Prostate gland (tissue), 2 donors: ENCODE measurements at regions not wholly inside any gene's neighbourhood (a gene's known extent, or its start where the extent isn't known, plus 50 kb on each side); places are given as distances from the start of the nearest gene placed in this dataset.

Source experiments
- DNase-seq: peaks from one replicate; pipeline ENCODE4 v3.0.0-alpha.2; 2019; ENCODE audit warnings: low spot score
- H3K27ac ChIP-seq, 2 donors: fragments of 200-600 bp; sonication (generic); 2 replicates each; pipeline ENCODE4 v1.5.1; 2017 to 2019
- H3K27me3 ChIP-seq: fragments of 200-600 bp; sonication (generic); replicated peaks from 2 replicates; pipeline ENCODE4 v1.5.1; 2019; ENCODE audit not compliant: insufficient read depth
- H3K36me3 ChIP-seq, 2 donors: fragments of 200-600 bp; sonication (generic); 1 replicate in 1 of 2; 2 replicates in 1 of 2; pipeline versions ENCODE4 v1.5.1 to v1.8.1; 2017 to 2019
- H3K4me1 ChIP-seq: fragments of 200-600 bp; sonication (generic); replicated peaks from 2 replicates; pipeline ENCODE4 v1.5.1; 2019
- H3K4me3 ChIP-seq, 2 donors: fragments of 200-600 bp; sonication (generic); 2 replicates each; pipeline ENCODE4 v1.5.1; 2017 to 2019
- H3K9me3 ChIP-seq: fragments of 200-600 bp; sonication (generic); 2 replicates; pipeline ENCODE4 v1.5.1; 2017
- POLR2A ChIP-seq: fragments of 450-650 bp; IDR thresholded peaks from one replicate; pipeline ENCODE4 v1.6.1; 2016; ENCODE audit warnings: antibody characterized with exemption, mild to moderate bottlenecking
- POLR2AphosphoS5 ChIP-seq: sonication (generic); formaldehyde crosslinking; IDR thresholded peaks from one replicate; pipeline ENCODE4 v1.6.1; 2017; ENCODE audit warnings: antibody characterized with exemption
- WGBS: methylation state at CpG from one replicate; pipeline ENCODE4 v1.1.5; 2018; 5-methylcytosine and 5-hydroxymethylcytosine counted together
- intact Hi-C: fragments of 100-400 bp; cut with DNase I; formaldehyde crosslinking; loops from one replicate; pipeline ENCODE4 v1.14.2; 2022
- TF ChIP-seq, protein P1 (sequence below), 4 experiments: fragments of 200-600 bp in 2 of 4; fragments of 450-650 bp in 2 of 4; sonication (generic) in 2 of 4; IDR thresholded peaks; 1 replicate in 3 of 4; 2 replicates in 1 of 4; pipeline ENCODE4 v1.5.1; 2016 to 2019; ENCODE audit warnings: antibody characterized with exemption in 4 of 4, mild to moderate bottlenecking in 2 of 4, moderate library complexity in 2 of 4

DNA sequence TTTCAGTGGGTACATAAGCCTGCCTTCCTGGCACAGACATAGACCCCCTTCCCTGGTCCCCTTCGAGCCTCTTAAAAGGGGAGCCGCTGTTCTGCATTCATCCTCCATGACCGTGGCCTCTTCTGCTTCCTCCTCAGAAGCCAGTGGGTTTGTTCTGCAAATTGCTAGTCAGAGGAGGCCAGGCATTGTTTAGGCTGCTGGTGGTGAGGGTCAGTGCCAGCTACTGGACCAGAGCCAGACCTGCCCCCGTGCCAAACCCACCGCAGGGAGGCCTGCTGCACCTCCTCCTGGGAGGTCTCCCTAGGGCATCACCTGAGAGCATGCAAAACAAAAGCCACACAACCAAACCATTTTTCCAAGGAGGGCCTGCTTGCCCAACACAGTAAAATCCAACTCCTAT is 178.4 kb downstream of the MIS18A start:
- no peaks in the 10 kb centered on the region for H3K9me3 ChIP-seq
- intact Hi-C loops = no loop called here
- DNase-seq = no peak
- no peaks in the 10 kb centered on the region for H3K36me3 ChIP-seq
- H3K27me3 ChIP-seq = no peaks in the 10 kb centered on the region
- WGBS = 66% methylated on average over 5 of the region's 5 CpGs
- no peaks in the 10 kb centered on the region for H3K4me1 ChIP-seq
- no peak overlapping the region for H3K4me3 ChIP-seq
- H3K27ac ChIP-seq = no peak overlapping the region
- TF ChIP-seq, protein P1, sequence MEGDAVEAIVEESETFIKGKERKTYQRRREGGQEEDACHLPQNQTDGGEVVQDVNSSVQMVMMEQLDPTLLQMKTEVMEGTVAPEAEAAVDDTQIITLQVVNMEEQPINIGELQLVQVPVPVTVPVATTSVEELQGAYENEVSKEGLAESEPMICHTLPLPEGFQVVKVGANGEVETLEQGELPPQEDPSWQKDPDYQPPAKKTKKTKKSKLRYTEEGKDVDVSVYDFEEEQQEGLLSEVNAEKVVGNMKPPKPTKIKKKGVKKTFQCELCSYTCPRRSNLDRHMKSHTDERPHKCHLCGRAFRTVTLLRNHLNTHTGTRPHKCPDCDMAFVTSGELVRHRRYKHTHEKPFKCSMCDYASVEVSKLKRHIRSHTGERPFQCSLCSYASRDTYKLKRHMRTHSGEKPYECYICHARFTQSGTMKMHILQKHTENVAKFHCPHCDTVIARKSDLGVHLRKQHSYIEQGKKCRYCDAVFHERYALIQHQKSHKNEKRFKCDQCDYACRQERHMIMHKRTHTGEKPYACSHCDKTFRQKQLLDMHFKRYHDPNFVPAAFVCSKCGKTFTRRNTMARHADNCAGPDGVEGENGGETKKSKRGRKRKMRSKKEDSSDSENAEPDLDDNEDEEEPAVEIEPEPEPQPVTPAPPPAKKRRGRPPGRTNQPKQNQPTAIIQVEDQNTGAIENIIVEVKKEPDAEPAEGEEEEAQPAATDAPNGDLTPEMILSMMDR (IDR thresholded peaks at IDR 0.05) = no peak
- no peak for TF ChIP-seq POLR2A
- no peak for TF ChIP-seq POLR2AphosphoS5

DNA sequence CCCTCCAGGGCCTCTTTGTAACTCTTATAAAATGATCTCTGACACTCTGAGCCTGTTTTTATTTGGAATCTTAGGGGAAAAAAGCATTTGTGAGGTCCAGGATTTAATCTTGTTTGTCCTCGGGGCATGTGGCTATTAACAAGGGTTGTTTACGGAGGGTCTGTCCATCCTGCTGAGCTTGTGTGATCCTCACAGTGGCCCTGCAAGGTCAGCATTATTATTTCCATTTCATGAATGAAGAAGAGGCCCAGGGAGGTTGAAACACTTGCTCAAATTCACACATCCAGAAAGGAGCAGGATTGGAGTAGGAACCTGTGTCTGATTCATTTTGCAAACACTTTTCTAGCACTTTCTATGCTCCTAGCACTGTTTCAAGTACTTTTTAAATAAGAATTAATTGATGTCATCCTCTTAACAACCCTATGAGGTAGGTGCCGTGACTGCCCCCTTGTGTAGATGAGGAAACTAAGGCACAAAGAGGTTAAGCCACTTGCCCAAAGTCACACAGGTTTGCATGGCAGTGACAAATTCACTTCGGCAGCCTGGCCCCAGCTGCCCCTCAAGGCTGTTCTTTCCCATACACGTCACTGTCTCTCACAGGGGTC is 178.9 kb downstream of the MIS18A start:
- no peak overlapping the region for H3K27ac ChIP-seq
- TF ChIP-seq POLR2AphosphoS5 (no peak), POLR2A (no peak)
- TF ChIP-seq, protein P1 (IDR thresholded peaks at IDR 0.05) = no peak
- no peaks in the 10 kb centered on the region for H3K27me3 ChIP-seq
- DNase-seq = no peak
- no peaks in the 10 kb centered on the region for H3K9me3 ChIP-seq
- 90% methylated on average over 5 of the region's 5 CpGs for WGBS
- H3K4me3 ChIP-seq = no peak overlapping the region
- no peaks in the 10 kb centered on the region for H3K4me1 ChIP-seq
- no peaks in the 10 kb centered on the region for H3K36me3 ChIP-seq
- intact Hi-C loops = no loop called here

DNA sequence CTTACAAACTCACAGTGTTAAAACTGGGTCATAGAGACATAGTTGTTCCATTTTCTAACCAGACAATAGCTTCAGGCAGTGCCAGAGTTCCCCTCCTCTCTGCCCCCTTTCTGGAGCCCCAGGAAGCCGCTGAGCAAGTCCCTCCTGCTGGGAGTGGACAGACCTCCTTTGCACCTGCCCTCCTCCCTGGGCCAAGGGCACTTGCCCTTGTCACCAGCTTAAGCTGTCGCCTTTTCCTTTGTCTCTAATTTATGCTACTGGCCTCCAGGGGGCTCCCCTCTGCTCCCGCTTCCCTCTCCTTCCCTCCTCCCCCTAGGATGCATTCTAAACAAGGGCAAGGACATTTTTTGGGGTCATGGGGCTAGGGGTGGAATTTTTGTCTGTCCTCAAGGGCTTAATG is 182.4 kb downstream of the MIS18A start:
- 65% methylated on average over 3 of the region's 3 CpGs for WGBS
- no peak for TF ChIP-seq POLR2A
- TF ChIP-seq, protein P1 (IDR thresholded peaks at IDR 0.05) = no peak
- TF ChIP-seq POLR2AphosphoS5 = no peak
- H3K27me3 ChIP-seq = no peaks in the 10 kb centered on the region
- H3K4me3 ChIP-seq = no peak overlapping the region
- H3K4me1 ChIP-seq = no peaks in the 10 kb centered on the region
- intact Hi-C loops = no loop called here
- no peak for DNase-seq
- no peaks in the 10 kb centered on the region for H3K9me3 ChIP-seq
- no peak overlapping the region for H3K27ac ChIP-seq
- no peaks in the 10 kb centered on the region for H3K36me3 ChIP-seq

DNA sequence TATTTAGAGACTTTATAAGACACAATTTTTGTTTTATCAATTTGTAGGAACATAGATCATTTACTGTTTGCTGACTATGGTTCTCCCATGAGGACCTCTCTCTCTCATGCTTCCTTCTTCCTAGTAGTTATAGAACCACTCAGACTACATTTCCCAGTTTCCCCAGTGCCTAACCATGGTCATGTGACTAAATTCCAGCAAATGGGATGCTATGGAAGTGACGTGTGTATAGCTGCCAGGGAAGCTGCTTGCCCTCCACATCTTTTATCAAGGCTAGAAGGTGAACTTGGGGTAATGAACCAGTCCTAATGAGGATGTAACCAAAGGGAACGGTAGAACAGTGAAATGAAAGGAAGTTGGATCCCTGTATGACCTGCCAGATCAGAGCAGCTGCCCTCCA is 184.0 kb downstream of the MIS18A start:
- no peaks in the 10 kb centered on the region for H3K9me3 ChIP-seq
- WGBS = 65% methylated on average over 2 of the region's 2 CpGs

More for the DNA sequence above, 184.0 kb downstream of the MIS18A start:
- no peaks in the 10 kb centered on the region for H3K4me1 ChIP-seq
- intact Hi-C loops = no loop called here
- H3K27ac ChIP-seq = no peak overlapping the region
- TF ChIP-seq POLR2AphosphoS5 (no peak), POLR2A (no peak)
- TF ChIP-seq, protein P1 (IDR thresholded peaks at IDR 0.05) = no peak
- H3K4me3 ChIP-seq = no peak overlapping the region
- no peaks in the 10 kb centered on the region for H3K36me3 ChIP-seq
- H3K27me3 ChIP-seq = no peaks in the 10 kb centered on the region
- DNase-seq = no peak
